Cardiac muscle cell (in vitro differentiated cells and primary cell): ENCODE measurements at regions not wholly inside any gene's neighbourhood (a gene's known extent, or its start where the extent isn't known, plus 50 kb on each side); places are given as distances from the start of the nearest gene placed in this dataset.

ENCODE experiments used
- DNase-seq, 2 donors: peaks; one replicate each; pipeline versions ENCODE4 v3.0.0 to v3.0.0-alpha.2; 2010 to 2017; ENCODE audit warnings: low read depth in 1 of 2, low spot score in 1 of 2
- H3K27ac ChIP-seq: fragments of 200-600 bp; sonication (generic); 2 replicates; pipeline ENCODE4 v1.5.1; 2016
- H3K27me3 ChIP-seq: fragments of 200-600 bp; sonication (generic); 2 replicates; pipeline ENCODE4 v1.6.0; 2016; ENCODE audit warnings: control low read depth
- H3K36me3 ChIP-seq: fragments of 200-600 bp; sonication (generic); 2 replicates; pipeline ENCODE4 v1.5.1; 2016; ENCODE audit warnings: control low read depth
- H3K4me1 ChIP-seq: fragments of 200-600 bp; sonication (generic); 2 replicates; pipeline ENCODE4 v1.8.1; 2017; ENCODE audit warnings: low read depth, mild to moderate bottlenecking, mixed run types
- H3K4me3 ChIP-seq: fragments of 200-600 bp; sonication (generic); 2 replicates; pipeline ENCODE4 v1.5.1; 2016; ENCODE audit warnings: mild to moderate bottlenecking
- H3K9me3 ChIP-seq: fragments of 200-600 bp; sonication (generic); 2 replicates; pipeline ENCODE4 v1.5.1; 2017; ENCODE audit warnings: low read depth, mild to moderate bottlenecking, control low read depth
- TF ChIP-seq, protein P1 (sequence below): IDR thresholded peaks from 2 replicates; pipeline ENCODE4 v1.5.1; 2012; ENCODE audit warnings: low read depth, mild to moderate bottlenecking, low read length

DNA sequence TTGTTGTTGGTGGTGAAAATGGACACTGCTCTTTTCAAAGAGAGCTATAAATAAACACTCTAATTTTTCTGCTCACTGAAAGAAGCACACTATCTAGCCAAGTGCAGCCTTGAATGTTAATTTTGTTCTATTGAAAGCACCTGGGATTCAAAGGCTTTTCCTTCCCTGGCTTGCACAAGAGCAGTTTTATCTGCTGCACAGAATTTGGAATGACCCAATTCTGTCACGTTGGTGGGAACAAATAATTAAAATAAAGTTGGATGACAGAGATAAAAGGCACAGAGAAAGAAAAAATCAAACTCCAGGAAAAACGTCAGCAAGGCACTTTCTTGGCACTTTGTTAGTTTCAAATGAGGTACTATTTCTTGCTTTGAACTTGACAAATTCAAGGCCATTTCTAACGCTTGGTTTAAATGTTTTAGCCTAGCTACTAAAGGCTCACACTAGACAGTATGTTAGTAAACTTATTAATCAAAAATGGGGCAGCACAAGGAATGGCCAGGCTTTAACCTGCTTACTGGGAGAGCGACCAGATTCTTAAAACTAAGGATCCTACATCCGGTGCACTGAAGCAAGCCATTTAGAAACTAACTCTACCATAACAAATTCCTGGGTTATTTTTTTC lies 145.5 kb upstream of the ARG1 start:
- Histone ChIP-seq H3K27ac (no peak overlapping the region), H3K36me3 (no peaks in the 10 kb centered on the region), H3K27me3 (no peaks in the 10 kb centered on the region), H3K4me3 (no peak overlapping the region), H3K4me1 (peaks cover 8% of the 10 kb centered on the region), H3K9me3 (no peaks in the 10 kb centered on the region)
- DNase-seq: no peak
- TF ChIP-seq, protein P1, sequence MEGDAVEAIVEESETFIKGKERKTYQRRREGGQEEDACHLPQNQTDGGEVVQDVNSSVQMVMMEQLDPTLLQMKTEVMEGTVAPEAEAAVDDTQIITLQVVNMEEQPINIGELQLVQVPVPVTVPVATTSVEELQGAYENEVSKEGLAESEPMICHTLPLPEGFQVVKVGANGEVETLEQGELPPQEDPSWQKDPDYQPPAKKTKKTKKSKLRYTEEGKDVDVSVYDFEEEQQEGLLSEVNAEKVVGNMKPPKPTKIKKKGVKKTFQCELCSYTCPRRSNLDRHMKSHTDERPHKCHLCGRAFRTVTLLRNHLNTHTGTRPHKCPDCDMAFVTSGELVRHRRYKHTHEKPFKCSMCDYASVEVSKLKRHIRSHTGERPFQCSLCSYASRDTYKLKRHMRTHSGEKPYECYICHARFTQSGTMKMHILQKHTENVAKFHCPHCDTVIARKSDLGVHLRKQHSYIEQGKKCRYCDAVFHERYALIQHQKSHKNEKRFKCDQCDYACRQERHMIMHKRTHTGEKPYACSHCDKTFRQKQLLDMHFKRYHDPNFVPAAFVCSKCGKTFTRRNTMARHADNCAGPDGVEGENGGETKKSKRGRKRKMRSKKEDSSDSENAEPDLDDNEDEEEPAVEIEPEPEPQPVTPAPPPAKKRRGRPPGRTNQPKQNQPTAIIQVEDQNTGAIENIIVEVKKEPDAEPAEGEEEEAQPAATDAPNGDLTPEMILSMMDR: no peak

DNA sequence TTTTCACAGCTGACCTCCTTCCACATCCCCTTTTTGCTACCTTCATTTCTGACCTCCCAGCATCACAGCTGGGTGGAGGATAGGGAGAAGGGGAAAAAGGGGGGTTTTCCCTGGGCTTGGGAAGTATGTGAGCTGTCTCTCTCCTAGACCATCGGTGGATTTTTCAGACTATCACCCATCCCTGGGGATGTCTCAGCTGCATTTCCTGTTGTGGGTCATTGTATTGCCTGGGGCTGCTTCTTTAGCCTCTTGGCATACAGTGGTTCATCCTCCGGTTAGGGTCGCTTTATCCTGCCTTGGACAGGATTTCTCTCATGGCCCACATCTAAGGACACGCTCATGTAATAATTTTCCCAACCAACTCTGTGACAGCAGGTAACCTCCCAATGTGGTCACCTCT lies 142.5 kb upstream of the ARG1 start:
- TF ChIP-seq, protein P1: no peak
- DNase-seq: no peak
- H3K27me3 ChIP-seq: no peaks in the 10 kb centered on the region
- peaks cover 8% of the 10 kb centered on the region for H3K4me1 ChIP-seq
- H3K27ac ChIP-seq: no peak overlapping the region
- no peak overlapping the region for H3K4me3 ChIP-seq
- no peaks in the 10 kb centered on the region for H3K36me3 ChIP-seq
- no peaks in the 10 kb centered on the region for H3K9me3 ChIP-seq

DNA sequence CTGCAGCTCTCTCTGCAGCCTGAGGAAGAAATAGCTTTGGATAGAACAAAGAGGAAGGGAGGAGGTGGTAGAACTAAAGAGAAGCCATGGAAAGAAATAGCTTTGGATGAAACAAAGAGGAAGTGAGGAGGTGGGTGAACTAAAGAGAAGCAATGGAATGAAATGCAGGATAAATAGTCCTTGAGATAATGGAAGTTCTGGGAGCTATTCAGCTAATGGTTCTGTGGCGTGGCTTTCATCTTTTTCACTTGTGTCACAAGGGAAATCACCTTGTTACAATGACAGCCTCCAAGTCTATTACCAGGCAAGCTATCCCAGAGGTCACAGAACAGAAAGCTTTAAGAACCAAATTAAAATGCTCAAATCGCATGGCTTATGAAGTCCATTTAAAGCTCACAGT lies 141.3 kb upstream of the ARG1 start:
- H3K27me3 ChIP-seq: no peaks in the 10 kb centered on the region
- no peak for DNase-seq
- no peak overlapping the region for H3K27ac ChIP-seq
- no peak overlapping the region for H3K4me3 ChIP-seq
- H3K9me3 ChIP-seq: no peaks in the 10 kb centered on the region
- H3K36me3 ChIP-seq: no peaks in the 10 kb centered on the region
- TF ChIP-seq, protein P1: no peak
- peaks cover 8% of the 10 kb centered on the region for H3K4me1 ChIP-seq

DNA sequence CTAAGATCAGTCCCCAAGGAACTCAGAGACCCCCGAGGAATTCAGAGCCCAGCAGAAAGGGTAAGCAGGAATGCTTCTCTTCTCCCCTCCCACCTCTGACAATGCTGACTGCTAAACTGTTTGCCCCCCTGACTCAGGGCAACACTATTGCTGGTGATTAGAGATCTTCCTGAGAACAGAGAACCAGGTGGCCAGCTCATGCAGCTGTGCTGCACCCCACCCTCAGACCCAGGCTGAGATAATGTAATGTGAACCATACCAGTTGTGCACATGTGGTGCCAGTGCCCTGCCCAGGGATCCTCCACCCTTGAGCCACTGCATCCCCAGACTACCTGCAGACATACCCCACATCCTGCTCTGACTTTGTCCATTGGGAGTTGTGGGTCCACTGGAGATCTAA lies 139.1 kb upstream of the ARG1 start:
- no peak overlapping the region for H3K27ac ChIP-seq
- H3K36me3 ChIP-seq: no peaks in the 10 kb centered on the region
- H3K4me1 ChIP-seq: no peaks in the 10 kb centered on the region
- no peak overlapping the region for H3K4me3 ChIP-seq
- H3K27me3 ChIP-seq: no peaks in the 10 kb centered on the region
- no peak for DNase-seq
- TF ChIP-seq, protein P1: no peak
- no peaks in the 10 kb centered on the region for H3K9me3 ChIP-seq

DNA sequence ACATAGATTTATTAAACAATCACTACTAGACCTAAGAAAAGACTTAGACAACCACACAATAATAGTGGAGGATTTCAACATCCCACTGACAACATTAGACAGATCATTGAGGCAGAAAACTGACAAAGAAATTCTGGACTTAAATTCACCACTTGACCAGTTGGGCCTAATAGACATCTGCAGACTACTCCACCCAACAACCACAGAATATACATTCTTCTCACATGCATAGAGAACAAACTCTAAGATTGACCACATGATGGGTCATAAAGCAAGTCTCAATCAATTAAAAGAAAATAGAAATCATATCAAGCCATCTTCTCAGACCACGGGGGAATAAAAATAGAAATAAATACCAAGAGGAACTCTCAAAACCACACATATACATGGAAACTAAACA lies 136.7 kb upstream of the ARG1 start:
- TF ChIP-seq, protein P1: no peak
- Histone ChIP-seq H3K4me3 (no peak overlapping the region), H3K27ac (no peak overlapping the region), H3K9me3 (no peaks in the 10 kb centered on the region), H3K36me3 (no peaks in the 10 kb centered on the region), H3K4me1 (no peaks in the 10 kb centered on the region), H3K27me3 (no peaks in the 10 kb centered on the region)
- no peak for DNase-seq

DNA sequence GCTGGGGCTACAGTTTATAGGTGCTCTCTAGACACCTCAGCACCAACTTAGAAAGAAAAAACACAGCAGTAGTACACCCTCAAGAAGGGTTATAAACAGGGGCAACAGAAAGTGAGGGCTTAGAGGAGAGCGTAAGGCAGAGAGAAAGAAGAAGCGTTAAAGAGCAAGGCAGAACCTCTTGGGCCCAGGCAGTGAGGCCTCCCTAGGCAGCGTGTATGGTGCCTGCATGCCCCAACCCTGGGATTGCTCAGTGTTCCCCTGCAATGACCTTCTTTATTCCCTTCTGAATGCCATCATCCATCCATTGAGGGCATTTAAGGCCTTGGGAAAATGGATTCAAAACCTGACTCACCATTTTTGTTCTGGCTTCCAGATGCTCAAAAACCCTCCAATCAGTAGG lies 130.0 kb upstream of the ARG1 start:
- no peak for DNase-seq
- H3K27me3 ChIP-seq: no peaks in the 10 kb centered on the region
- TF ChIP-seq, protein P1: no peak
- no peak overlapping the region for H3K4me3 ChIP-seq
- no peak overlapping the region for H3K27ac ChIP-seq
- no peaks in the 10 kb centered on the region for H3K9me3 ChIP-seq
- no peaks in the 10 kb centered on the region for H3K36me3 ChIP-seq
- no peaks in the 10 kb centered on the region for H3K4me1 ChIP-seq
